SK-N-DZ (cell line): ENCODE measurements at regions not wholly inside any gene's neighbourhood (a gene's known extent, or its start where the extent isn't known, plus 50 kb on each side); places are given as distances from the start of the nearest gene placed in this dataset.
"Not testable (repeated sequence)": the region's sequence is repeated elsewhere in the genome, so short reads cannot be mapped to it uniquely, and the experiment has no call there.

Source experiments
- DNase-seq: peaks from one replicate; pipeline ENCODE4 v3.0.0-alpha.2; 2015; ENCODE audit warnings: low spot score

DNA sequence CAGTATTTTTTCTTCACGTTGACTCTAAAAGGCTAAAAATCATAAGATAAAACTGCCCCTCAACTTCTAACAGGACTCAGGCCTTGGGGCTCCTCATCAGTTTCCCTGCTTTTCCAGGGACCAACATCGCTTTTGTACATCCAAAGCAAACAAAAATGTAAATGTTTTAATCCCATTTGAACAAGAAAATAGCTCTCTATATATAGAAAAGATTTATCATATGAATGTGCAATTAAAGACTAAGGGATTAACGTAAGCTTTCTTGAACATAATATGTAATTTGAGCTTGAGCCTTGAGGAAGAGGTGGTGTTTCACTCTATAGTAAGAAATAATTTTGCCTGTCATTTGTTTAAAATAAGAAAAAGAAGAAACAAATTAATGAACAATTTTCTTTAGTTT lies 547.2 kb upstream of the ACO1 start:
- no peak for DNase-seq

DNA sequence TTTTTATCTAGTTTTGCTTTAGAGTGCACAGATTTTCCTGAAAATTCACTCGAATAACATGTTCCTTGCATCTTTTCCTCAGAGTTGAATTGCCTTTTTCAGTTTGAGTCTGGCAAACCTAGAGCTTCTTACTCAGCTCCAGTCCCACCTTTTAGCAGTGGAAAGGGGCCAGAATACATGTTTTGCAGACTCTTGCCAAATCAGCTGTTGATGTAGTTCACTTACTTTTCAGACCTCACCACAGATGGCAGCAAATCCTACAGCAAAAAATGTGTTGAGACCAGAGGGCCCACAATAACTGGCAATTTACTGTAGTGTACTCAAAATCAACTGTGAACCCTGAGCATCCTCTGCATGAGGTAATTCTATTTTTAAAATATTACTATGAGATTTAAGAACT lies 545.2 kb upstream of the ACO1 start:
- peak; percentile 14 for DNase-seq

GRCh38 chr9:31840702-31841101 lies 543.7 kb upstream of the ACO1 start:
- DNase-seq, result no peak

GRCh38 chr9:31847963-31848362 lies 536.5 kb upstream of the ACO1 start:
- DNase-seq, result no peak

DNA sequence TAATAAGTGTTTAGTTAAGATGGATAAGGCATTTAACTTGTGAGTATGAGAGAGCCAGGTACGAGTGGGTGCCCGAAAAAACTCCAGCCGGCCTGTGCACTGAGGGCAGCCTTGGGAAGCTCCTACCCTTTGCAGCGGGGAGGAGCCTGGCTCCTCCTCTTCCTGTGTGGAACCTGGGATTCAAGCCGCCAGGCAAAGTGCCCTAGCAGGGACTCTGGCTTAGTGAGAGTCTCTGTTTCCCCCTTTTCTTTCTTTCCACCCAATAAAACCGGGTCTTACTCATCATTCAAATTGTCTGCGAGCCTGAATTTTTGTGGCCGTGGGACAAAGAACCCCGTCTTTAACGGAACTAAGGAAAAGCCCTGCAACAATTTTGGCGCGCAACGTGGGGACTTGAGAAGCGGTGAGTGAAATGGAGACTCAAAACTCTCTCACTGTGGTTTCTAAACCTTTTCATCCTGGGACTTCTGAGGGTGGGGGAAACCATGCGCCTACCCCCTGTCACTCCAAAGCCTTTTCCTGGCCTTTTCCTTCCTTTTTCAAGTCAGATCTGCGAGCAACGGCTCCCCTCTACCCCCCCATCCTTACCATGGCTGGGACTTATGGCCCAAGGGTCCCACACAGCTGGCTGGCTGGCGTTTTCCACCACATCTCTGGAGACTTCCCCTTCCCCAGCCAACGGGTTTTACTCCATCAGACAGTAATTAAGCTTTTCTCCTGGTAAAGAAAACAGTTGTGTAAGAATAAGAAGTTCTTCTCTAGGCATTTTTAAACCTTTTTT lies 535.7 kb upstream of the ACO1 start:
- no peak for DNase-seq

GRCh38 chr9:31854187-31854586 lies 530.3 kb upstream of the ACO1 start:
- no peak for DNase-seq

GRCh38 chr9:31868830-31869229 lies 515.6 kb upstream of the ACO1 start:
- DNase-seq, result no peak

DNA sequence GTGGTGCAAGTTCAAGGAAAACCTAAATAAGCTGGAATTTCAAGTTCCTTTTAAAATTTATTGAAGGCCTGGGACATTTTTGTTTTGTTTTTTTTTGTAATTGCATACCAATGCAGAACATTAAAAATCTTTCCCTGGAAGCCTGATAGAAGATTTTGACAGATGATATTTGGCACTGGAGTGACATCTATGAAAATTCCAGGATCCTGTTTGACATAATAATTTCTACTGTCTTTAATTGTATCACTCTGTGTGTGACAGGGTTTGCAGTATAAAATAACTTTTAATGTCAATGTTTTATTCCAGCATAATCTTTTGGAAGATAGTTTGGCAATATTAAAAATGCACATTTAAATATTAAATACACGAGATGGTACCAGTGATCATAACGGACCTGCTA lies 514.2 kb upstream of the ACO1 start:
- no peak for DNase-seq

- no peak for DNase-seq
Measured at GRCh38 chr9:31873722-31874121, 510.7 kb upstream of the ACO1 start.

GRCh38 chr9:31894008-31894407 lies 490.4 kb upstream of the ACO1 start:
- no peak for DNase-seq

DNA sequence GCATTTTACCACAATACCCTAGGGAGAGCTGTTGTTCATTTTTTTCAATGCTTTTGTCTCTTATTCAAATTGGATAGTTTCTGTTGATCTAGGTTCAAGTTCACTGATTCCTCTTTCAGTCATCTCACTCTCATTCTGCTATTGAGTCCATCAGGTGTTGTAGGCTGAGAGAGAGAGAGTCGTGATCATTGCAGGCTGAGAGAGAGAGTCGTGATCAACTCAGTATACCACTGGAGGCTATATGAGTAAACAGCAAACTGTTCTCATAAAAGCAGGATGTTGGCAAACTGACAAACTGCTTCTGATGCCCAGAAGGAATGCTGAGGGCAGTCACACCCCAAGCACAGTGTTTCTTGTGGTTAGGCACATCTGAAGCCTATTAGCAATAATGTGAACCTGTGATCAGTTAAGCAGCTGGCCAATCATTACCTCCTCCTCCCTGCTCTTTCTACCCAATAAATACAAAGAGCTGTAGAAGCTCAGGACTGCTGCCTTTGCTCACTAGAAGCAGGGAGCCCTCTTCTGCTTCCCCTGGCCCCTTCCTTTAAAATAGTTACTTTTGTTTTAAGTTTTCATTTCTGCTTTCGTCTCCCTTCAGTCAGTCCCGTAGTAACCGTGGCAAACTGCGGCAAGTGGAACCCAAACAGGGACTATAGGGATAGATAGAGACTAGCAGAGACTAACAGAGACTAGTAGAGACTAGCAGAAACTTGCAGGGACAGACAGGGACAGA lies 476.1 kb upstream of the ACO1 start:
- DNase-seq, result no peak

GRCh38 chr9:31908891-31909480 lies 475.5 kb upstream of the ACO1 start:
- no peak for DNase-seq

- no peak for DNase-seq
Measured at GRCh38 chr9:31912636-31913035, 471.8 kb upstream of the ACO1 start.

GRCh38 chr9:31916591-31917241 lies 467.7 kb upstream of the ACO1 start:
- peak; percentile 10 for DNase-seq

DNA sequence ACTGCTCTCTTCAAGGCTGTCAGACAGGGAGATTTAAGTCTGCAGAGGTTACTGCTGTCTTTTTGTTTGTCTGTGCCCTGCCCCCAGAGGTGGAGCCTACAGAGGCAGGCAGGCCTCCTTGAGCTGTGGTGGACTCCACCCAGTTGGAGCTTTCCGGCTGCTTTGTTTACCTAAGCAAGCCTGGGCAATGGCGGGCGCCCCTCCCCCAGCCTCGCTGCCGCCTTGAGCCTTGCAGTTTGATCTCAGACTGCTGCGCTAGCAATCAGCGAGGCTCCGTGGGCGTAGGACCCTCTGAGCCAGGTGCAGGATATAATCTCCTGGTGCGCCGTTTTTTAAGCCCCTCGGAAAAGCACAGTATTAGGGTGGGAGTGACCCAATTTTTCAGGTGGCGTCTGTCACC lies 446.7 kb upstream of the ACO1 start:
- not testable (repeated sequence) for DNase-seq

- DNase-seq, result no peak
Measured at GRCh38 chr9:31950756-31951155, 433.7 kb upstream of the ACO1 start.

GRCh38 chr9:31958572-31958971 lies 425.9 kb upstream of the ACO1 start:
- DNase-seq, result no peak

DNA sequence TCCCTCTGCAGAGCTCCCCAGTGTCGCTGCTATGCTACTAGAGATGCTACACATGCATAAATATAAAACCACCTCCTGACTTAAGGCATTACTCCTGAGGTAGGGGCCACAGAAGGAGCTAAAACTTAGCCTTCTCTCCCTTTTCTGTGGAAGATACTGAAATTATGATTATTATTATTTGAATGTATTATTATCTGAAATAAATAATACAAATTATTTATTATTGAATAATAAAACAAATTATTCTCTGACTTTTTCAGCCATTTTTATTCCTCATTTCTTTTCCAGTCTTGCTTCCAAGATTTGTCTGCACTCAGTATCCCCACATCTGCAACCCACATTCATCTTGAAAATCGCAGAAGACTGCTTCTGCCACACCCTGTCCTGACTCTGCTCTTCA lies 414.9 kb upstream of the ACO1 start:
- DNase-seq, result no peak

- DNase-seq, result no peak
Measured at GRCh38 chr9:31983895-31984294, 400.5 kb upstream of the ACO1 start.

DNA sequence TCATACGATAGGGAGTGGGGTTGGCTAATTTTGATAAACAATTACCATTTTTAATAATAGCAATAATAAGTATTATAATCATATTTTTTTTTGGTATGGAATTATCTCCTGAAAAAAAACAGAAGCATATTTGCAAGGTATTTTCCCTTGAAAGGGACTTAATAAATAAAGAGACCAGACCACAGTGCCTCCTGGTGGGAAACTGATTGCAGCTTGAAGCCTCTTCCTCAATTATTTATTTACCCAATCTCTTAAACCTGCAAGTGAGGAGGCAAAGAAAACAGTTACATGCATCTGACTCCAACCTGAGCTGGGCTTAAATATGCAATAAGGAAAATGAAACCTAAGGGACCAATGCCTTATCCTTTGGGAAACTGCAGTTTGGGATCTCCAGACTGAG lies 388.1 kb upstream of the ACO1 start:
- no peak for DNase-seq

DNA sequence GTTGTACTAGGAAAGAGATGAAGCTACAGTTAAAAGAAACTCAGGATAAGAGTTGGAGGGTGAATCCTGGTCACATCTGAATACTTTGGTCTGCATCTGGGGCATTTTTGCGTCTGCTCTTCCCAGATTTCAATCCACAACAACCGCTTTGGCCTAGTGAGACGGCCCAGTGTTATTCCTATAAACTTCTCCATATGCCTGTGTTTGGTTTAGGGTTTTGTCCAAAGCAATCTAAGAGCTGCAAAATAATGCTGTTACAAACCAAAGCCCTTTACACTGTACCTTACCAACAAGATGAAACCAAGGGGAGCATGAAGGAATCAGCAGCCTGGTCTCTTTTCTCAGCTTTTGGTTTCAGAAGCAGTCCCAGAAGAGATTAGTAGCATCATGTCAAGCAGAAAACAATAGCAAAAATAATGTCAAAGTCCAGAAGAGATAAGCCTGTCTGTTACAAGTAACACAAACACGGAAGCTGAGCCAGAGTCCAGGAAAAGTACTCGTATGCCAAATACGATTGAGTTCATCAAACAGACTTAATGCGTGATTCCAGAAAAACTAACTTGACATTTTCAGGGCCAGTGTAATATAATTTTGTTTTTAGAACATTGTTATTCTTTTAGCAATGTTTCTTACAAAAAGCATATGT lies 379.9 kb upstream of the ACO1 start:
- DNase-seq, result no peak

- no peak for DNase-seq
Measured at GRCh38 chr9:32010322-32010721, 374.1 kb upstream of the ACO1 start.
